EH (cell line): ENCODE measurements at regions not wholly inside any gene's neighbourhood (a gene's known extent, or its start where the extent isn't known, plus 50 kb on each side); places are given as distances from the start of the nearest gene placed in this dataset.
A peak's percentile ranks its signal among the peaks of the same experiment; 100 is the strongest.

Experiments
- DNase-seq: peaks from one replicate; pipeline ENCODE4 v3.0.0-alpha.2; 2015; ENCODE audit warnings: low read depth

- DNase-seq = no peak
Measured at GRCh38 chr6:8589941-8590729, 154.8 kb upstream of the SLC35B3 start.

GRCh38 chr6:8588176-8588575 is 152.8 kb upstream of the SLC35B3 start:
- no peak for DNase-seq

GRCh38 chr6:8583291-8583690 is 147.9 kb upstream of the SLC35B3 start:
- no peak for DNase-seq

GRCh38 chr6:8579372-8579771 is 144.0 kb upstream of the SLC35B3 start:
- peak; percentile 0 for DNase-seq

- DNase-seq = no peak
Measured at GRCh38 chr6:8578006-8578405, 142.7 kb upstream of the SLC35B3 start.

- no peak for DNase-seq
Measured at GRCh38 chr6:8574749-8575468, 139.6 kb upstream of the SLC35B3 start.

- no peak for DNase-seq
Measured at GRCh38 chr6:8574311-8574710, 139.0 kb upstream of the SLC35B3 start.

- no peak for DNase-seq
Measured at GRCh38 chr6:8570256-8570920, 135.0 kb upstream of the SLC35B3 start.

- no peak for DNase-seq
Measured at GRCh38 chr6:8562125-8562524, 126.8 kb upstream of the SLC35B3 start.

GRCh38 chr6:8558953-8559352 is 123.6 kb upstream of the SLC35B3 start:
- no peak for DNase-seq

GRCh38 chr6:8557014-8557748 is 121.8 kb upstream of the SLC35B3 start:
- no peak for DNase-seq

GRCh38 chr6:8556370-8557013 is 121.1 kb upstream of the SLC35B3 start:
- peak; percentile 40 for DNase-seq

- no peak for DNase-seq
Measured at GRCh38 chr6:8551993-8552392, 116.6 kb upstream of the SLC35B3 start.

GRCh38 chr6:8551386-8551785 is 116.0 kb upstream of the SLC35B3 start:
- DNase-seq = no peak

- peak; percentile 15 for DNase-seq
Measured at GRCh38 chr6:8549074-8549790, 113.9 kb upstream of the SLC35B3 start.

- DNase-seq = no peak
Measured at GRCh38 chr6:8546496-8546895, 111.2 kb upstream of the SLC35B3 start.

GRCh38 chr6:8545336-8545735 is 110.0 kb upstream of the SLC35B3 start:
- no peak for DNase-seq

GRCh38 chr6:8543714-8544113 is 108.4 kb upstream of the SLC35B3 start:
- no peak for DNase-seq

GRCh38 chr6:8539453-8539852 is 104.1 kb upstream of the SLC35B3 start:
- DNase-seq = peak; percentile 15

GRCh38 chr6:8536122-8536521 is 100.8 kb upstream of the SLC35B3 start:
- DNase-seq = no peak

- DNase-seq = no peak
Measured at GRCh38 chr6:8535519-8535918, 100.2 kb upstream of the SLC35B3 start.
